HuH-7 (cell line): ENCODE measurements at regions not wholly inside any gene's neighbourhood (a gene's known extent, or its start where the extent isn't known, plus 50 kb on each side); places are given as distances from the start of the nearest gene placed in this dataset.
"Not testable (repeated sequence)": the region's sequence is repeated elsewhere in the genome, so short reads cannot be mapped to it uniquely, and the experiment has no call there.

Experiments used
- DNase-seq: peaks from one replicate; pipeline ENCODE4 v3.0.0; 2011; ENCODE audit warnings: low spot score

- DNase-seq, result no peak
Observed at GRCh38 chr13:58992478-58993042, 1171.2 kb downstream of the DIAPH3 start.

GRCh38 chr13:58994077-58994476 is 1169.7 kb downstream of the DIAPH3 start:
- no peak for DNase-seq

GRCh38 chr13:58994777-58995176 is 1169.0 kb downstream of the DIAPH3 start:
- DNase-seq, result no peak

- DNase-seq, result no peak
Observed at GRCh38 chr13:58998716-58999115, 1165.0 kb downstream of the DIAPH3 start.

GRCh38 chr13:58999851-59000250 is 1163.9 kb downstream of the DIAPH3 start:
- no peak for DNase-seq

GRCh38 chr13:59000770-59001169 is 1163.0 kb downstream of the DIAPH3 start:
- DNase-seq, result no peak

GRCh38 chr13:59012731-59013130 is 1151.0 kb downstream of the DIAPH3 start:
- DNase-seq, result no peak

- no peak for DNase-seq
Observed at GRCh38 chr13:59016250-59016649, 1147.5 kb downstream of the DIAPH3 start.

GRCh38 chr13:59024434-59024833 is 1139.3 kb downstream of the DIAPH3 start:
- DNase-seq, result no peak

GRCh38 chr13:59034198-59034597 is 1129.5 kb downstream of the DIAPH3 start:
- DNase-seq, result no peak

GRCh38 chr13:59038824-59039223 is 1124.9 kb downstream of the DIAPH3 start:
- DNase-seq, result no peak

- no peak for DNase-seq
Observed at GRCh38 chr13:59043016-59043415, 1120.7 kb downstream of the DIAPH3 start.

- DNase-seq, result no peak
Observed at GRCh38 chr13:59047546-59047945, 1116.2 kb downstream of the DIAPH3 start.

GRCh38 chr13:59061621-59062020 is 1102.1 kb downstream of the DIAPH3 start:
- DNase-seq, result no peak

- no peak for DNase-seq
Observed at GRCh38 chr13:59064042-59064441, 1099.7 kb downstream of the DIAPH3 start.

- DNase-seq, result not testable (repeated sequence)
Observed at GRCh38 chr13:59076386-59076785, 1087.3 kb downstream of the DIAPH3 start.

GRCh38 chr13:59086147-59086546 is 1077.6 kb downstream of the DIAPH3 start:
- DNase-seq, result no peak

GRCh38 chr13:59088716-59089115 is 1075.0 kb downstream of the DIAPH3 start:
- DNase-seq, result no peak

- no peak for DNase-seq
Observed at GRCh38 chr13:59094181-59094580, 1069.5 kb downstream of the DIAPH3 start.

GRCh38 chr13:59099182-59099974 is 1064.3 kb downstream of the DIAPH3 start:
- DNase-seq, result no peak

GRCh38 chr13:59103004-59103768 is 1060.5 kb downstream of the DIAPH3 start:
- DNase-seq, result no peak

GRCh38 chr13:59111751-59112171 is 1052.0 kb downstream of the DIAPH3 start:
- no peak for DNase-seq

GRCh38 chr13:59112221-59112718 is 1051.5 kb downstream of the DIAPH3 start:
- DNase-seq, result no peak
